ENCODE measurements at regions not wholly inside any gene's neighbourhood (a gene's known extent, or its start where the extent isn't known, plus 50 kb on each side); places are given as distances from the start of the nearest gene placed in this dataset.

DNA sequence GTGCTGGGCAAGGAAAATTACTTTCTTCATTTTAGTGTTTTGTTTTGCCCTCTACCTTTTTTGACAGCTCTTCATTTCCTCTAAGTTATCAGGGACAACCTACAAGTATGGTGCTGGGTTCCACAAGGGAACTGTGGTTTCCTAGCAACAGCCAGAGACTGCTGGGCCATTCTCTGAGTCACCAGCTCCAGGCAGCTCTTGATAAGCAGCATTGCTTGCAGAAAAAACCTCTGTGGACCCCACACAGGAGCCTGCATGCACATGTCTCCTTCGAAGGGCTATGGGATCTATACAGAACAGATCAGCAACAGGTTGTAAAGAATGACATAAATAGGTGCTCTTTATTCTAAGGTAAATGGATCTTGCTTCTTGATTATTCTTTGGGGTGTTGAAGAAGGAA is 81.0 kb upstream of the CCDC196 start:
- no peak for DNase-seq (ENCODE audit: low read depth in 2 of 2)

DNA sequence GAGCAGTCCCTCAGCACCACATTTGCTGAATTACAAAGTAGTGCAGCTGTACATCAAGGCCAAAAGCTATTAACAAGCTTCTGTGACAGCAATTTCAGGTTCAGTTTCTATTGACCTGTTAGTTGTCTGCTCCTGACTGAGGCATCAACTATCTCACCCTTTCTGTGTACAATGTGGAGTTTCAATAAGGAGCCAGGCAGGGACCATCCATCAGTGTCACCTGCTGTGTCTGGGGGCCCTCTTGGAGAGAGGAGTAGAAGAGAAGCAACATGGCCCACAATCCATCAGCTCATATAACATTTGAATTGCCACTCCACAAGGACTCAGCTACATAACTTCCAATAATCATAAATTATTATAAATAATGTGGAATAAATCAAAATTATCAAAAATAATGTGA is 72.3 kb upstream of the CCDC196 start:
- no peak for DNase-seq (ENCODE audit: low read depth in 2 of 2)

DNA sequence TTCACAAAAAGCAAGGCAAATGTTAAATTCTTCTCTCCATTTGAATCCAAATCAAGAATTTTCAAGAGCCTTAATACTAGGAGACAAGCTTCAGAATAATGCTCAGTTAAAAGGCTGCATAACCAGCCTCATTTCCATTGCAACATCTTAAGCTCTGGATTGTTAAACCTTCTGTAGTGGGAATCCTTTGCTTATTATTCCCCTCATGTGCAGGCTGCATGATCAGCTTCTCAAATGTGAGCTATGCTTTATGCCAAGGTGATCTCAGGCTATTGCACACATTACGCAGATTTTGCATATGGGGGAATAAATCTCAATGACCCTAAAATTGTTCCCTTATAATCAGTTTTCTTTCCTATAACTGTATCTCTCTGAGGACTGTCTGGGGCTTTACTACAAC is 71.7 kb upstream of the CCDC196 start:
- no peak for DNase-seq (ENCODE audit: low read depth in 2 of 2)

DNA sequence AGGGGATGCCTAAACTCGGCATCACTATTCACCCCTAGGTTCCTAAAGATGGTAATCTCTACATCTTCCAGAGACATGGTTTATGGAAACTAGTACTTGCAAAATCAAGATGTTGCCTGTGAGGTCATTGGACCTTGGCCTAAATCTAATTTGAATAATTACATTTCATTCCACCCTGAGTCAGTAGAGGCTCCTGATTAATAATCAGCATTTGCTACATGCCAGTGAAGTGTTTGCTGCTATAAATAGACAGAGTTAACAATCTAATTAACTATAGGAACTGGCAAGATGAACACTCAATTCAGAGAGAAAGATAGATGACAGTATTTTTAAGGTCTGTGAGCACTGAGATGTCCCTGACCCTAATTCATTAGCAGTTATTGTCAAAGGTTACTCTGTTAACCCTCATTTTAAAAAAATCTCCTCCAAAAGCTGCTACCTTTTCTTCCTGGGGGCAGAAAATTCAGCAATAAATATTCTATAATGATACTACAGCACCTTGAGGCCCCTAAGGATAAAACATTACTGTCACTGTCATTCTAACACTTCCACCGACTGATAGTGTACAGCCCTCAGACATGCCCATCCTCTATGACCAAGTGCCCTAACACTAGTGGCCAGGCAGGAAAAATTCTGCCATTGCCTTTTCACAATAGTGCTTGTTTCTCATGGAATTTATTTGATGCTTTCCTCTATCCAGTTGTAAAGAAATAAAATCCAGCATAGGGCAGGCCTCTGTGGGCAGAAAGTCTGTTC is 65.7 kb upstream of the CCDC196 start:
- no peak for DNase-seq (ENCODE audit: low read depth in 2 of 2)

DNA sequence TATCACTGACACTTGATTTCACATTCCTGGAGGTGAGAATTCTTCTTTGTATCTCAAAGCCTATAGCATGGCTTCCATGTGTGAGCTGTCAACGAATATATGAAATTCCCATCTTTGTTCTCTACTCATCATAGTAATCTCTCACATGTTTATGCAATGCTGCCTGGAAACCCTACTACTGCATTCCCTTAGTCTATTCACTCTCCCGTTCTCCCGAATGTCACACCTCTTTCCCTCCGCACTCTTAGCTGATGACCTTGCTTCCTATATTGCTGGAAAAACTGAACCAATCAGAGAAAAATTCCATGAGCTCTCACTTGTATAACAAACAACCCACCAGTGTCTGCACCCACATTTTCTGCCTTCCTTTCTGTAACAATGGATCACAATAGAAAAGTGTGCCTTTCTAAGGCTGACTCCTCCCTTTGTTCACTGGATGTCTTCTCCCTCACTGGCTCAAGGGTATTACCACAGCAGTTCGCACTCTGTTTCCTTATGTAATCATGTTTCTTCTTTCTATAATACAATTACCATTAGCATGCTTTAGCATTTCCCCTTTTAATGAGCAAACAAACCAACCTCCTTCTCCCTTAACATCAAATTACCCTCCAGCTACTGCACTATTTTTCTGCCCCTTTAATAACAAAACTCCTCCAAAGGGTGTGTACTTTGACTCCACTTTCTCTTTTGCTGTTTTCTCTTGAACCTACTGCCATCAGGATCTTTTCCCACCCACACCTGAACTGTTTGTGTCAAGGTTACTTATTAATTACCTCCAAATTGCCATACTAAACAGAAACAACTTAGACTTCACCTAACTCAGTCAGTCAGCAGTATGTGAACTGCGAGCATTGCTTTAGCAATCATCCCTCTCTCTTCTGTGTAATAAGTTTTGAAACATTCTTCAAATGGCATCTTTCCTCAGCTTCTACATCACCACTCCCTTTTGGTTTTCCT is 63.9 kb upstream of the CCDC196 start:
- no peak for DNase-seq (ENCODE audit: low read depth in 2 of 2)

DNA sequence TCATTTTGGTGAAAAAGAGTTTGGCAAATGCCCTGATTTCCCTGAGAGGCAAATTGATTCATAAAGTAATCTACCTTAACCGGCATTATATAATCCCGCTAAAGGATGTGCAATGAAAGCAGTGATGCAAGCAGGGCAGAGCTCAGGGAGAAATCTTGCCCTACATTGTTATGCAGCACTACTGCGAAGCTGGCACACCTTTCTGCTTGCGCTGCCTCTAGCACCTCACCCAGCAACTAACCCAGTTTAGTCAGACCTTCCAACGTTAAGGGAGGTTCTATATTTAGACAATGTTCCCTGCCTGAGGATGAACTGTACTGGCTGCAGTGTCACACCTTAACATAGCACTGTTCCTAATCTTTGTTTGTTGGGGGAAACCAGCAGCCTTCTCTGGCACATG is 60.8 kb upstream of the CCDC196 start:
- no peak for DNase-seq (ENCODE audit: low read depth in 2 of 2)

DNA sequence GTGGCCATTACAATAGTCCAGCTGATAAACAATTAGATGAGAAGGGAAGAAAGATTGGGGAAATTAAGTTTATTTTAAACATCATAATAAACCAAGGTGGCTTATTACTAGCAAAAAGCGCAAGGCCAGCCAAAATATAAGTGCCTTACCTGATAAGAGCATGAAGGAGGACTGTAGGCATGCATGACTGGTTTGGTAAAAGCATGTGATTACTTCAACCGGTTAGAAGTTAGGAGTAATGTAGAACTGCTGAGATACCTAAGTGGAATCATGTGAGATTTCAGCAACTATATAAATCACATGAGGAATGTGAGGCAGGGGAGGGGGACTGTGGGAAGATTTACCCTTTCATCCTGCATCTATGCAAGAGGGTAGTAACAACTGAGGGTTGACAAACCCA is 59.7 kb upstream of the CCDC196 start:
- no peak for DNase-seq (ENCODE audit: low read depth in 2 of 2)

DNA sequence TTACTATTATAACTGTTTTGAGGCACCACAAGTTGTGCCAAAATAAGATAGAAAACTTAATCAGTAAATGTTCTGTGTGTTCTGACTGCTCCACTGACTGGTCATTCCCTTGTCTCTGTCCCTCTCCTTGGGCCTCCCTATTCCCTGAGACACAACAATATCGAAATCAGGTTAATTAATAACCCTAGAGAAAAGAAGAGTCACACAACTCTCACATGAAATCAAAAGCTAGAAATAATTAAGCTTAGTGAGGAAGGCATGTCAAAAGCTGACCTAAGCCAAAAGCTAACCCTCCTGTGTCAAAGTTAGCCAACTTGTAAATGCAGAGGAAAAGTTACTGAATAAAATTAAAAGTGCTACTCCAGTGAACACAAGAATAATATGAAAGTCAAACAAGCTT is 53.8 kb upstream of the CCDC196 start:
- no peak for DNase-seq (ENCODE audit: low read depth in 2 of 2)

DNA sequence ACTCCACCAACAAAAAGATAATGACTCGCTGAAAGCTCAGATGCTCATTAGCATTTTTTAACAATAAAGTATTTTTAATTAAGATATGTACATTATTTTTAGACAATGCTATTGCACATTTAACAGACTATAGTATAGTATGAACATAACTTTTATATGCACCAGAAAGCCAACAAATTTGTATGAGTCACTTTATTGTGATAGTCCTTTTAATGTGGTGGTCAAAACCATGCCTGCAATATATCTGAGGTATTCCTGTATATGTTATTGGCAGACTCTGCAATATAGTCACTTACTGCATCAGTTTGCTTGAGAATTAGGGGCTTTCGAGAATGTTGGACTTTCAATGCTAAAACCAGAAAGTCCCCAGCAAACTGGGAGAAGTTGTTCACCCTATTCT is 51.7 kb upstream of the CCDC196 start:
- no peak for DNase-seq (ENCODE audit: low read depth in 2 of 2)

DNA sequence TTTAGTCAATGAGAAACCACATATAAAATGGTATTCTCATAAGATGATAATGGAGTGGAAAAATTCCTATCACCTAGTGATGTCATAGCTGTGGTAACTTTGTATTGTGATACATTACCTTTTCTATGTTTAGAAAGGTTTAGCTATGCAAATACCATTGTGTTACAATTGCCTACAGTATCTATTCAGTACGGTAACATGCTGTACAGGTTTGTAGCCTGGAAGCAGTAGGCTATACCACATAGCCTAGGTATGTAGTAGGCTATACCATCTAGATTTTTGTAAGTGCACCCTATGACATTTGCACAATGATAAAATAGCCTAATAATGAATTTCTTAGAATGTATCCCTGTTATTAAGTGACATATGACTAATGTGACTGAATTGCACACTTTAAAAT is 50.5 kb upstream of the CCDC196 start:
- DNase-seq (ENCODE audit: low read depth in 2 of 2) = no peak

Measured in stimulated activated CD8-positive, alpha-beta memory T cell treated with anti-CD3 and anti-CD28 coated beads, Interleukin-7, amount 100 ng/mL, for 4 hours (primary cell).